Activated CD8-positive, alpha-beta memory T cell treated with anti-CD3 and anti-CD28 coated beads, Interleukin-2, amount 50 U/mL, for 48 hours (primary cell): ENCODE measurements at regions not wholly inside any gene's neighbourhood (a gene's known extent, or its start where the extent isn't known, plus 50 kb on each side); places are given as distances from the start of the nearest gene placed in this dataset.

Experiments used
- DNase-seq: peaks from one replicate; pipeline ENCODE4 v3.0.0-alpha.2; 2020

DNA sequence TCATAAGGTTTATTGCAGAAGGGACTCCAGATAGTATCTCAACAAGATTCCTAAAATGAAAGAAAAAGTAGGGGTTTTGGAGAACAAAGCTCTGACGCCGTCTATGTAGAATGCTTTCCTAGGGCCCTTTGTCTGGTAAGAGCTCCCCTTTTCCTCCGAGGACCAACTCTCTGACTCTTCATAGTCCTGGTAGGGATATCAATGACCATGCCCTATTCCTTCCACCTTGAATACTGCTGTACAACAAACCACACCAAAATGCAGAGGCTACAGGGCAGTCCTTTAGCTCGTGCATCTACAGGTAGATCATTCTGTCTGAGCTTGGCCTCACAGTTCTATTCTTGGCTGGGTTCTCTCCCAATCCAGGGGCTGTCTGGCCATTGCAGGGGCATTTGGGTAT is 190.3 kb downstream of the WDR11 start:
- DNase-seq: no peak

DNA sequence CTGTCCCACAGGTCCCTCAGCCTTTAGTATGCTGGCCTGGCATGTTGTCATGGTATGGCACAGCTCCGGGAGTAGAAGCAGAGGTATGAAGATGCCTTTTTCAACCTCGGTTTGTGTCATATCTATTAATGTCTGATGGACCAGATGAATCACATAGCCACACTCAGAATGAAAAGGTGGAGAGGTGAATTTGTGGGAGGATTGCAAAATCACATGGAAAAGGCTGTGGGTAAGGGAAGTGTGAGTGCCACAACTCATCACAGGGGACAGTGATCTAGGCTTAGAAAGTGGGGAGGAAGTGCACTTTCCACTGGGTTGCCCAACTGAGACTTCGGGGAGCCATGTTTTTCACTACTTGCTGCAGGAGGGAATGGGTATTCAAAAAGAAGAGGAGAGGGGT is 190.7 kb downstream of the WDR11 start:
- no peak for DNase-seq

DNA sequence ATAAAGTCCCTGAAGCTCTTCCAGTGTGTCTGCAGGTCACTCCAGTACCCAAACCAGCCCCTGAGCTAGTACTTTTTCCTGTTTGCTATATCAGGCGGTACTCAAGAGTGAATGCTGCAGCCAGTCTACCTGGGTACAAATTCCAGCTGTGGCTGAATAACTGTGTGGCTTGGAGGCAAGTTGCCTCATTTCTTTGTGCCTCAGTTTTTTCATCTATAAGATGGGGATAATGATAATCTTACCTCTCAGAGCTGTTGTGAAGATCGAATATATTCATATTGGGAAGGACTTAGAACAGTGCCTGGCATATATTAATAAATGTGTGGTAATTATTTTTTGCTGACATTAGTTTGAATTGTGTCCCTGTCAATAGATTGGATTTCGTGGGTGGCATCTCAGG is 191.2 kb downstream of the WDR11 start:
- DNase-seq: no peak

DNA sequence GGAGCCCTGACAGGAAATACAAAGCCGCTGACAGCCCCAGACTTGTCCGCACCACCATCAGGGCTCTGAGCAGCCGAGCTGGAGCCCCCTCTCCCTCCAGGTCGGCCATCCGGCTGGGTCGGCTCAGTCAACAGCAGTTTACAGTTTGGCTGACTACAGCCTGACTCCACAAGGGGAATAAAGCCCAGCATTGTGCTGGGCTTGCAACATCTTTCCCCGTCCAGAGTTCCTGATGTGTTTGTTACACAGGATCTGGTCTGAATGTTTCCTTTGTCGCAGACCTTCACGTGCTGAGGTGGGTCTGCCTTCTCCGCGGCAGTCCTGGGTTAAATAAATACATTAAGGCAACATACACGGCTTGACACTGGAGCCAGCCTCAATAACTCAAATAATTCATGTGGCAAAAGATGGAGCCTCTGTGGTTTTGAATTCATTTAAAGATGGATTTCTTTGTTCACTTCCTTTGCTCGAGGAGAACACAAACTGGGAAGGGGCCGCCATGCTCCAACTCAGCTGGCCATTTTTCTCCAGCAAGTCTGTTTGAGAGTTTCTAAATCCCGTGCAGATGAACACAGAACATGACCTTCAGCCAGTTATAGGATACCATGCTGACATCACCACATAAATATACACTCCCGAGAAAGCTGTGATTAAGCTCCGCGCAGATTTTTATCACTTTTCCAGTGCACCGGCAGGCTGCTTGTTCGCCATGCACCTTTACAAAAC is 192.1 kb downstream of the WDR11 start:
- DNase-seq: no peak

DNA sequence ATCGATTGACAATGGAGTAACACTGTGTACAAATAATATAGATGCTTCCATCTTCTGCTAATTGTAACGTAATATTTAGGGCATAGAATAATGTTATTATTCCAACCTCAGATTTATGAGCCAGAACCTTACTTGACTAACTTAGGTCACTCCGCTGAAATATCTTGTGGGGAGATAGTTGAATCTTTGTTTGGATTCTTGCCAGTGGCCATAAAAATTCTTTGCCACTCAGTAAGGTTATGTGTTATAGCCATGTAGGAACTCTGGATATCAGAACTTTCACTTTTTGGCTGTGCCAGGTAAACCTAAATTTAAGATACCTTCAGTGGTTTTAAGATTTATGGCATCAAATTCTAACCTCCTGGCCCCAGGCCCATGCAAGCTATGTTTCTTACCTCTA is 197.6 kb downstream of the WDR11 start:
- no peak for DNase-seq

DNA sequence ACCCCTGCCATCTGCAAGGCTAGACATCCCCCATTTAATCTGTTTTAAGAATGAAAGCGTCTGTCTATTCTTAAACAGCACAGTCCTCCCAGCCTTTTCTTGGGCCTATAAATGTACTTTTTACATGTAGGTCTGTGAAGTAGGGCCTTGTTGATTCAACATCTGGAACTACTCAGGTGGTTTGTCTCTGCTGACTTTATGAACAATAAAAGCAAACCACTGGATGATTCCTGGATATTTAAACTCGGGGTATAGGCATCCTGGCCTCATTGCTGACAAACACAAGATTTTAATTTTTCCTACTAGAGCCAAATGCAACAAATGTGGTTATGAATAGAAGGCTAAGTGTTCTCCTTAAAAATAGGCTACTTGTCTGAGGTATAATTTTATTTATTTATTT is 198.3 kb downstream of the WDR11 start:
- DNase-seq: no peak

DNA sequence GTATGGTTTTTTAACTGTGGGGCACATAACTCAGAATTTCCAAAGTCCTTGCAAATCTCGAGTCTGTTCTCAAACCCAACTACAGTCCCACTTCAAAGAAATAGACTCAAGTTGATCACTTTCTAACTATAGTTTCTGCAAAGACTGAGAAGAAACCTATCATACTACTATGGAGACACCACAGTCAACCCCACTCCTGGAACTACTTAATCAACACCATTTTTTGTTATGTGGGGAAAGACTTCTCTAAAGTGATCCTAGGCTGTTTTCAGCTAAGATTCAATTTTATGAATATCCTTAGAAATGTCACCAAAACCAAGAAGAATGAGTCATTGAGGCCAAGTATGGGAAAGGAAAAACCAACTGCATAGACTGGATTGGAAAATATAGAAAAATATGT is 198.8 kb downstream of the WDR11 start:
- no peak for DNase-seq

DNA sequence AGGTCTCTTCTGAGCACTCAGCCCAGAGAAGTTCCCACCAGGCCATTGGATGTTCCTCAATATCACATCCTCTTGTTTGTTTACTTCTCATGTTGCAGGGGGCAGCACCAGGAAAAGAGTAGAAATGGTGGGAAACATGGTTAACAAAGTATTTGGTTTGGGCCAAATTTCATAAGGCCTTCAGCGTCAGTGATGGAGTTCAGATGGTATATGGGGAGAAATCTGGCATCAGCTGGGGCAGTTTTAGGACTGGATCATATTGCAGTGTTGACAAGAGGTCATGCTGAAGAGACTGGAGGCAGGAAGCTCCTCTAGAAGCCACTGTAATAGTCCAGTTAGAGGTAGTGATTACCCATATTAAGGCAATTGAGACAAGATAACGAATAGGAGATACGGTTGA is 200.0 kb downstream of the WDR11 start:
- DNase-seq: no peak

DNA sequence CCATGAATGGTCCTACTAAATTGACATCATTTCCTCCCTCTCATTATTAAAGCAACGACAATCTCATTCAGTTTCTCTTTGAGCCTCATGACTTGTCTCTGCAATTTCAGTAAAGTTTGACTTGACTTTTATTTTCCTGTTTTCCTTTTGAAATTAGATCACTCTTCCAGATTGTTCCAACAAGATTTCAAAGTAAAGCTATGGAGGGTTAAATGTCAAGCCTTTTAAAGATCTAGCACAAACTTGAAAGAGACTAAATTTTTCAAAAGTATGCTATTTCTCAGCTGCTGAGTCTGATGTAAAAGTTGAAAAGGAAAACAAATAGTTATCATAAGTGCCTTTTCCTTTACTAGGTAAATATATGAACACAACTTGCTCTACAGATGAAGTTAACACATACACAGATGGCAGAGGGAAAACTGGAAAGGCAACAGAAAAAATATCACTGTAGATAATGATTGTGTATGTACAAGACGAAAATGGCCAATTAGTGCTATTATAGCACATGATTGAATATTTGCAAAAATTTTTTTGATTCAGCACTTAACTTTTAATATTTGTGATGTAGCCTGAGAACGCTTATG is 200.6 kb downstream of the WDR11 start:
- no peak for DNase-seq

DNA sequence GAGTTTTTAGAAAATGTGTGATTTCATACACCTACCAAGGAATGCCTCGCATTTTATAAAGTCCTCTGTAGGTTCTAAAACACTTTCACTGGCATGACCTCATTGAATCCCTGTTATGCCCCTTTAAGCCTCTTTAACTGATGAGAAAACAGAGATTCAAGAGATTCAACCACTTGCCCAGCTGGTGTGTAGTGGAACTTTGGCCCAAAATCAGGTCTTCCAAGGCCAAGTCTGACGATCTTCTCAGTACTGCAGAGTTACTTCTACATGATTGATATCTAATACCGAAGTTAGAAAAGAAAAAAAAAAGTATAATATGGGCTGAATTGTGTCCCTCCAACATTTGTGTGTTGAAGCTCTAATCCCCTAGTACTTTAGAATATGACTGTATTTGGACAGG is 202.0 kb downstream of the WDR11 start:
- DNase-seq: no peak

DNA sequence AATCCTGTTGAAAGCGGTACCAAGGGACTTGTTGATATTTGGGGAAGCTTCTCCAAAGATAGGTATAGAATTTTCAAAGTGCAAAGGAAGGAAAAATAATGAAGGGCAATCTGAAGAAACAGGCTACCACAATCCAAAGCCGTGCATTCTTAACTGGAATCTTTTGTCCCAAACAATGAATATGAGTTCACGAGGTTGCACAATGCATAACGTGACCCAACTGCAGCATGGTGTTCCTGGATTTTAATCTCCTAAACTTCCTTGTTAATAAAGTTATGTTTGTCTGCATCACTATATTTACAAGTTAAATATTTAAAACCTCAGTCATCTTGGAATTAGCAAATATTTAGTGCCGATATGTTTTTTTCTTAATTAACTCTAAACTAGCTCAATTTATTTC is 203.7 kb downstream of the WDR11 start:
- DNase-seq: no peak

DNA sequence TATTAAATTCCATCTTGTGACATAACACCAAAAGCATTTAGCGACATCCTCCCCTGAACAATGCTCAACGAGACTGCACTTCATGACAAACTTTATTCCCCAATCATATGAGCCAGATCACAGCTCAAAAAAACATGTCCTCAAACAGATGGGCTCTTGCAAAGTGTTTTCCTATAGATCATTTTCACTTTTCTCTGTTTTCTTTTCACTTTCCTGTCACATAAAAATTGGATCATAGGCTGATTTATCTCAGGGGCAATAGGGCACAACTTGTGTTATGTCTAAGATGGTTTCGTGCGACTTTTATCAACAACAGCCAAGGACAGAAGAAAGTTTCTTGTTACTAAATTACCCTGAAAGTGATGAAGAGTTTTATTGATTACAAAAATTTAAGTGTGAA is 206.1 kb downstream of the WDR11 start:
- no peak for DNase-seq

DNA sequence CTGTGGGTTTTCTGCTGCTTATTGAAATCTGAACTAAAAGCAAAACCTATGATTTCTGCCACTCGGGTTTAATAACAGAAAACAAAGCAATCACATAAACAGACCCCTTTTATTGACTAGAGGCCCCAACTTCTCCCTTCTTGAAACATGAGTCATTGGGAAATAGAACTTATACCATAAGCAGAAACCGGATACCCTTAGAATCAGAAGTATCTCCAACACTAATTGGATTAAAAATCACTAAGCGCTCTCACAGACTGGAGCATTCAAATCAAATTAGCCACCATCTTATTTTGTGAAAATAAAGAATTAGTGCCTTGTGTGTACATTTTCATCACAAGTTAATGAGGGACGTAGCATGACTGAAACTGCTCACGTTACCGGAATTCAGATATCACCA is 206.9 kb downstream of the WDR11 start:
- DNase-seq: no peak

DNA sequence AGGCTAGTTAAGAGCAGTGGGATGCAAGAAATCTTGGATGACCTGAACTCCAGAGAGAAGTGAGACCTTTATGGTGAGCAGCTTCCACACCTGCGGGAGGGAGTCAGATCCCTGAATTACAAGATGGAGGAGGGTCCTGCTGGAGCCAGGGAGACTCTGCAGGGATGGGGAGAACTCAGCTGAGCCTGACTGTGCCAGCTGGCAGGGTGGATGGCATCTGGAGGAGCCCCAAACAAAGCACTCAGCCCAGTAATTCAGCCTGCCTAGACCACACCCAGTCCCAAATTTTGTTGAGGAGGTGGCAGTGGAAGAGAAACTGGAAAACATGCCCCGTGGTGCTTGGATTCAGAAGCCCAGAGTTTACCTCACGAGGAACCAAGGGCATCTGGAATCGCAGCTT is 208.2 kb downstream of the WDR11 start:
- DNase-seq: no peak

DNA sequence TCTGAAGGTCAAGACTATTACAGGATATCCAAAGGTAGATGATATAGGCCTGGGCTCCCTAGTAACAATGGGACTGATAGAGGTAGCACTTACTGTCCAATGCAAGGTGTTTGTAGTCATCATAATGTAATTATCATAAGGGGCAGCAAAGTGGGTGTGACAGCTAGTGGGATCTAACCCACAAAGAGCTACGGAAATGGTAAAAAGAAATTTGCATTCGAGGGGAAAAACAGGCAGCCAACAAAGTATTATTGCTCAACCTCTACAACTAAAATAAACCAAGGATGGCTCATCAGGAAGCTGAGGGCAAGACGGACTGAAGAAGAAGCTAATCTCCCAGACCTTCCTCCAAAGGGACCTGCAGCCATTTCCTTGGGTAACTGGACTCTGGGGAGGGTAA is 211.0 kb downstream of the WDR11 start:
- no peak for DNase-seq

DNA sequence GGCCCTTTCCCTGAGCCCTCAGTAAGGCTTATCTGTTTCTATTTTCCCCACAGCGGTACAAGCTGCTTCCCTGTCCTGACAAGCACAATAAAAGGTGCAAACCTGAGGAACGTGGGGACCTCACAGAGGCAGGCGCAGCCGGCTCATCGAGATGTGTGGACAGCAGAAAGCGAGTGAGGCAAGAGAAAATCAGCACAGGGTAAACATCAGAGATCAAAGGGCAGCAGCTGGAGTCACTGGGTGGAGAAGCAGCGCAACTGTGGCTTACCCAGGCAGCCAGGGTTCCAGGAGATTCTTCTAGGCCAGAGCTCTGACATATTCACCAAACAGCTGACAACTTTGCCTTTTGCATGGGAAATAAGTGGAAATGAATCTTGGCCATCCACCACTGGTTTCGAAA is 212.6 kb downstream of the WDR11 start:
- no peak for DNase-seq

DNA sequence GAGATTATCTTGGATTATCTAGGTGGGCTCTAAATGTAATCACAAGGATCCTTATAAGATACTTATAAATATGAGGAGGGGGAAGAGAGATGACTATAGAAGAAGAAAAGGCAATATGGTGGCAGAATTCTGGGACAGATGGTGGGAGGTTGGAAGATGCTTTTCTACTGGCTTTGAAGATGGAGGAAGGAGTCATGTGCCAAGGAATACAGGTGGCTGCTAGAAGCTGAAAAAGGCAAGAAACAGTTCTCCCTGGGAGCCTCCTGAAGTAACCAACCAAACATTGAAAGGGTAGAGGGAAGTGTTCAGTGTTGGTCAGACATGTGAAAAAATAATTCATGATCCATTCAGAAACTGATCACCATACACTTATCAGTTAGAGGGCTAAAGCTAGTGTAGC is 213.3 kb downstream of the WDR11 start:
- no peak for DNase-seq

DNA sequence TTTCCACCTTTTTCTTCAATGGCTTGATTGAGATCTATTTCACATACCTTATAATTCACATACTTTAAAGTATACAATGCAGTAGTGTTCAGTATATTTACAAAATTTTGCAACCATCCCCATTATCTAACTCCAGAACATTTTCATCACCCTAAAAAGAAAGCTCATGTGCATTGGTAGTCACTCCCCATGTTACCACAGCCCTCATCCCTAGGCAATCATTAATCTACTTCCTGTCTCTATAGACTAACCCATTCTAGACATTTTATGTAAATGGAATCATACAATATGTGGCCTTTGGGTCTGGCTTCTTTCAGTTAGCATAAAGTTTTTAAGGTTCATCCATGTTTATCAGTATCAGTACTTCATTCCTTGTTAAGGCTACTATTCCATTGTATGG is 214.2 kb downstream of the WDR11 start:
- no peak for DNase-seq

DNA sequence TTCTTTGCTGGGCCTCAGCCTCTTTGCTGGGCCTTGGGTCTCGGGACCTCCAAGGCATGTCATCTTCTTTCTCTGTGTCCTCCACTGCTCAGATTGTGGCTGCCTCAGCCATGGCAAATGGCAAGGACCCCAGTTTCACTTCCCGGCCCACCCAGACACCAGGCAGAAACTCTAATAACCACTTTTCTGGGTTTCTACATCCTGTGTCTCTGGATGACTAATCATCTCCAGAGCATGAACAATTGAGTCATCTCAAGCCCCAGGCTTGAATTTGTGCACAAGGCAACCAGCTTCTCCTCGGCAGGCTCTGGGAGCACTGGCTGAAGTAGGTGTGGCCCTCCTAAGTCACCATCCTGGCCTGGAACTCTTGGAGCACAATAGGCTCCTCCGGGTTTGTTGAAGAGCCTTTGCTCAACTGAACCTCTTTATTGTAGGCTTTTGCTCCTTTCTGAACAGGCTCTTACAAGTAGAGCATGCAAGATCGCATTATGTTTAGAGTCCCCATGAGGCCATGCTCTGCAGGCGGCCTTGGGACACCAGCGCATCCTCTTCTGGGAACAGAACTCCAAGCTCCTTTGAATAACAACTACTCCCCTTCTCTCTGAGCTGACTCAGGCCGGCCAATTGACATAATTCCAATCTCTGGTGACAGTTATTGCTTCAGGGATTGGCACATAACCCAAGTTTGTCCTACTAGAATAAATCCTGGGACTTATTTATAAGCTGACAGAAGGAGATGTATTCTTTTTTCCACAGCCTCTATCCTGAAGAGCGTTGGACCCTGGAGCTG is 218.1 kb downstream of the WDR11 start:
- DNase-seq: no peak

DNA sequence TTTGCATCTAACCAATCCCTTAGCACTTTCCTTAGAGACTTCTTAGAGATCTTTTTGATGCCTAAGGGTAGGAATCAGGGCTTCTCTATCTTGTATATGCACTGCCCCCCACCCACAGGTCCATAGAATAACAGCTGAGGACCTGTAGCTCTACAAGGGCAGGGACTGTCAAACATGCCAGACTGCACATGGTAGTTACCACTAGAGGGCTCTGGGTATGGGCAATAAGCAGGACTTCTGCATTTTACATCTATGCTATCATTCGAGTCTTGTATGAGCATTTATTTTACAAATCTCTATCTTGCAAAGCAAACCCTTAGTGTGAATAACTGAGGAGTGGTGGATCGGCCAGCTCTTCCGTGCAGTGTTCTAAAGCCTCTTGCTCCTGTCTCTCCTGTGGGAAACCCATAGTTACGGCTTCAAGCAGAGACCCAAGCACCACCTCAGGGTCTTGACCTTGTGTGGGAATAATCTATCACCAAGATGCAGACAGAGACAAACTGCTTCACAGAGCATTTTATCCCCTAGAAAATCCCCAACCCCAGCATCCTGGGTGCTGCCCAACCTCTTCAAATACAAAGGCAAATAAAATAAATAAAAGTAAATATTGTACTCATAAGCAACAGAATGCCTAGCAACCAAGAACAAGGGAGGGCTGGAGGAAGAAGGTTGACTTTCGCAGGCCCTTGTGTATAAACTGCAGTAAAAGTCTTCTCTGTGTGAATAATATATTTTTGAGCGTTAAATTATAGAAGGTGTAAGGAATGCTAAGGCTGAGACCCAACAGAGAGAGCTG is 219.3 kb downstream of the WDR11 start:
- DNase-seq: no peak

DNA sequence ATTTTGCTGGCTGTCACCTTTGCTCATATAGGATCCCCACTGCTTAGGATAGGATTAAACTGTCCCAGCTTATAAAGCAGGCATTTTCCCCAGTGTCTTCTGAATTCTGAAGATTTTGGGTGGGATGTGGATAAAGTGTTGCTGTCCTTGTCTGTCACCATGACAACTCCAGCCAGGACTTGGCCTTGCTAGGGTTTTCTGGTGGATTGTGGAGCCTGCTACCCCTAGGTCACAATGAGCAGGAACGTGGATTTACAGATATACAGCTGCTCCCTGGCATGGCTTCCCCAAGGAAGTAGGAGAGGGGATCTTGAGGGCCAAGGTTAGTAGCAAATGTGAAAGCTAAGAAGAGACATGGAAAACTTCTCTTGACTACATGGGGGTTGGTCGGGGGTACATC is 220.7 kb downstream of the WDR11 start:
- DNase-seq: no peak

DNA sequence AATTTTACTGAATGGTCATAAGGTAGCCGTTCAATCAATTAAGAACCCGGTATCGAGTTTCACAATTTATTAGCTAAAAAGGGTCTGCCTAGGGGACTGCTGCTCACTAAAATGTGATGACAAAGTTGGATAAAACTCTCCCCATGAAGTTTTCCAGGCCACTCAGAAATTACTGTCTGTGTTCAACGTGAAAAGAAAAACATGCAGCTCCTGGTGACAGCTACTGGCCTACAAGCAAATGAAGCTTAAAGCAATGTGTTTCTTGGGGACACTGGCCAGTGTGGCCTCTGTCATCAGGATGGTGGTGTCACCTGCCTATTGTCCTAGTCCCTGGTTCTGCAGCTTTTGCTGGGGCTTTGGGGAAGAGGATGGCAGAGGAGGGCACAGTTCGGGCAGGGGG is 222.6 kb downstream of the WDR11 start:
- DNase-seq: no peak
